NB4 (cell line): ENCODE measurements at regions not wholly inside any gene's neighbourhood (a gene's known extent, or its start where the extent isn't known, plus 50 kb on each side); places are given as distances from the start of the nearest gene placed in this dataset.

Experiments used
- POLR2A ChIP-seq: IDR thresholded peaks from 2 replicates; pipeline ENCODE4 v1.6.1; 2011; ENCODE audit warnings: mild to moderate bottlenecking; ENCODE audit not compliant: insufficient read length; ENCODE audit errors: extremely low read depth
- TF ChIP-seq, protein P1 (sequence below): IDR thresholded peaks from one replicate; pipeline ENCODE4 v1.5.1; 2012; ENCODE audit warnings: low read depth, low read length
- TF ChIP-seq, protein P2 (sequence below): IDR thresholded peaks from 2 replicates; pipeline ENCODE4 v1.6.1; 2011; ENCODE audit warnings: low read depth, low read length

DNA sequence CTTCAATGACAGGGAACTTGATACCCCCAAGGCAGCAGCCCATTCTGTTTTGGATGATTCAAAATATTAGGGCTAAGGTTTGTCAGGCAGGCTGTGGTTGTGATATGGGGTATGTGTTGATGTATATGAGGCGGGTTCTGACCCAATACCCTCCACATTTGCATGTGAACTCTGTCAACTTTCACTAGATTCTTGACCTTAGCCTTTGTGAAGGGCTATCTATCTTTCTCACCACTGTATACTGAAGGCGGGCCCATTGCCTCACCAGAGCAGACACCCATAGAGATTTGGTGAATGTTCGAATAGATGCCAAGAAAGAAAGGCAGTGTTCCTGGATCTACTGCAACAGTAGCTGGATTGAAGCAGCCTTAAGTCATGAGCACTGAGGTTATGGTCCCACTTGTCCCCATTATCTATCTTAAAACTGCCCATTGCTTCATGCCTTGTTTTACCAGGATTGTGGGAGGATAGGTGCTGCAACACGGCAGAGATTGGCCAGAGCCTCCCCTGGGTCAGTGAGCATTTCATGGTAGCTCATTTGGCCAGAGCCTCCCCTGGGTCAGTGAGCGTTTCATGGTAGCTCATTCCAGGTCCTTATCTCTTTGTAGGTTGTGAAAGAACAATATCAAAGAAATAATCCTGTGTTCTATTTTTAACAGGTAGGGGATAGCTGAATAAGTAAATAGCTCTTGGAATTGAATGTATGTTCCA, 399.6 kb downstream of the TMEM135 start:
- TF ChIP-seq, protein P1, sequence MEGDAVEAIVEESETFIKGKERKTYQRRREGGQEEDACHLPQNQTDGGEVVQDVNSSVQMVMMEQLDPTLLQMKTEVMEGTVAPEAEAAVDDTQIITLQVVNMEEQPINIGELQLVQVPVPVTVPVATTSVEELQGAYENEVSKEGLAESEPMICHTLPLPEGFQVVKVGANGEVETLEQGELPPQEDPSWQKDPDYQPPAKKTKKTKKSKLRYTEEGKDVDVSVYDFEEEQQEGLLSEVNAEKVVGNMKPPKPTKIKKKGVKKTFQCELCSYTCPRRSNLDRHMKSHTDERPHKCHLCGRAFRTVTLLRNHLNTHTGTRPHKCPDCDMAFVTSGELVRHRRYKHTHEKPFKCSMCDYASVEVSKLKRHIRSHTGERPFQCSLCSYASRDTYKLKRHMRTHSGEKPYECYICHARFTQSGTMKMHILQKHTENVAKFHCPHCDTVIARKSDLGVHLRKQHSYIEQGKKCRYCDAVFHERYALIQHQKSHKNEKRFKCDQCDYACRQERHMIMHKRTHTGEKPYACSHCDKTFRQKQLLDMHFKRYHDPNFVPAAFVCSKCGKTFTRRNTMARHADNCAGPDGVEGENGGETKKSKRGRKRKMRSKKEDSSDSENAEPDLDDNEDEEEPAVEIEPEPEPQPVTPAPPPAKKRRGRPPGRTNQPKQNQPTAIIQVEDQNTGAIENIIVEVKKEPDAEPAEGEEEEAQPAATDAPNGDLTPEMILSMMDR, result no peak
- no peak for TF ChIP-seq POLR2A
- TF ChIP-seq, protein P2, sequence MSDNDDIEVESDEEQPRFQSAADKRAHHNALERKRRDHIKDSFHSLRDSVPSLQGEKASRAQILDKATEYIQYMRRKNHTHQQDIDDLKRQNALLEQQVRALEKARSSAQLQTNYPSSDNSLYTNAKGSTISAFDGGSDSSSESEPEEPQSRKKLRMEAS, result no peak
